HCT116 (cell line): ENCODE measurements at regions not wholly inside any gene's neighbourhood (a gene's known extent, or its start where the extent isn't known, plus 50 kb on each side); places are given as distances from the start of the nearest gene placed in this dataset.
"Not testable (repeated sequence)": the region's sequence is repeated elsewhere in the genome, so short reads cannot be mapped to it uniquely, and the experiment has no call there.

ENCODE experiments used
- ATAC-seq: fragments of 200-7000 bp; cut with Tn5 transposase; 2 replicates; pipeline ENCODE4 v1.9.1; 2020; ENCODE audit warnings: mild to moderate bottlenecking, moderate library complexity
- BruUV-seq: library from RNA; stranded (reverse); fragments of 400-500 nt; replicated peaks from 2 replicates; lab custom pipeline; 2021; lab: Mats Ljungman, UMichigan
- CTCF ChIA-PET: fragments of 300-600 bp; sonication (Branson Sonifier 250); formaldehyde crosslinking; loops from one replicate; lab custom pipeline; 2021; ENCODE audit warnings: antibody characterized with exemption; lab: Charles Lee
- POLR2A ChIA-PET: fragments of 300-600, 350-600 bp; sonication (Branson Sonifier 250); formaldehyde crosslinking; loops from one replicate; lab custom pipeline; 2021; ENCODE audit warnings: antibody characterized with exemption; lab: Charles Lee
- RAD21 ChIA-PET, 2 experiments: fragments of 300-600 bp; sonication (Branson Sonifier 250); formaldehyde crosslinking; loops; one replicate each; lab custom pipeline; 2023; ENCODE audit warnings: low total read pairs in 2 of 2; ENCODE audit not compliant: uncharacterized antibody in 2 of 2, unreplicated experiment in 2 of 2, low non-redundant PET in 1 of 2; lab: Charles Lee
- DNase-seq: peaks from one replicate; pipeline ENCODE4 v3.0.0-alpha.2; 2010; ENCODE audit warnings: low read depth, low spot score
- H2AFZ ChIP-seq: fragments of 200-600 bp; shearing (Covaris generic), sonication (generic); 2 replicates; pipeline ENCODE4 v1.6.1; 2017; ENCODE audit warnings: low read depth, mixed run types, mixed read lengths, antibody characterized with exemption, low read length; ENCODE audit not compliant: poor library complexity, severe bottlenecking
- H3K27ac ChIP-seq: 2 replicates; pipeline ENCODE4 v1.5.1; 2012; ENCODE audit warnings: low read depth, low read length
- H3K27me3 ChIP-seq: fragments of 200-600 bp; sonication (generic); 2 replicates; pipeline ENCODE4 v1.6.1; 2016; ENCODE audit warnings: mixed run types, low read length, mixed read lengths; ENCODE audit not compliant: insufficient read depth
- H3K36me3 ChIP-seq, 2 experiments: fragments of 200-500 bp in 1 of 2; fragments of 200-600 bp in 1 of 2; sonication (Bioruptor generic) in 1 of 2; sonication (generic) in 1 of 2; 2 replicates each; pipeline versions ENCODE4 v1.5.1 to v1.6.1; 2014 to 2016; ENCODE audit warnings: low read length in 2 of 2, inconsistent platforms in 1 of 2, mixed read lengths in 1 of 2, mixed run types in 1 of 2; ENCODE audit not compliant: insufficient read depth in 2 of 2, control insufficient read depth in 1 of 2
- H3K4me1 ChIP-seq, 2 experiments: fragments of 200-600 bp in 1 of 2; sonication (generic) in 1 of 2; 2 replicates each; pipeline versions ENCODE4 v1.5.1 to v1.6.1; 2012 to 2017; ENCODE audit warnings: low read length in 2 of 2, inconsistent platforms in 1 of 2, mild to moderate bottlenecking in 1 of 2, mixed read lengths in 1 of 2, mixed run types in 1 of 2, moderate library complexity in 1 of 2; ENCODE audit not compliant: insufficient read depth in 2 of 2, control insufficient read depth in 1 of 2
- H3K4me2 ChIP-seq: fragments of 200-600 bp; sonication (generic); 2 replicates; pipeline ENCODE4 v1.6.1; 2017; ENCODE audit warnings: mixed run types, low read length, mixed read lengths
- H3K4me3 ChIP-seq, 2 experiments: fragments of 200-600 bp in 1 of 2; sonication (generic) in 1 of 2; replicated peaks in 1 of 2; 2 replicates each; pipeline ENCODE4 v1.5.1; 2011 to 2016; ENCODE audit warnings: low read length in 2 of 2, control low read depth in 1 of 2, low read depth in 1 of 2, mild to moderate bottlenecking in 1 of 2, mixed read lengths in 1 of 2, mixed run types in 1 of 2
- H3K79me2 ChIP-seq: fragments of 200-600 bp; sonication (generic); 2 replicates; pipeline ENCODE4 v1.6.1; 2017; ENCODE audit warnings: mild to moderate bottlenecking, mixed run types, low read length, moderate library complexity, mixed read lengths; ENCODE audit not compliant: insufficient read depth
- H3K9ac ChIP-seq: fragments of 200-600 bp; sonication (generic); 2 replicates; pipeline ENCODE4 v1.6.1; 2016; ENCODE audit warnings: low read length, mixed read lengths
- H3K9me2 ChIP-seq: fragments of 200-600 bp; sonication (generic), shearing (Covaris generic); 2 replicates; pipeline ENCODE4 v1.6.1; 2017; ENCODE audit warnings: mixed run types, mild to moderate bottlenecking, moderate library complexity; ENCODE audit not compliant: insufficient read depth
- H3K9me3 ChIP-seq, 2 experiments: fragments of 200-500 bp in 1 of 2; fragments of 200-600 bp in 1 of 2; sonication (Bioruptor generic) in 1 of 2; sonication (generic) in 1 of 2; 2 replicates each; pipeline ENCODE4 v1.6.1; 2014 to 2017; ENCODE audit warnings: low read length in 2 of 2, mixed read lengths in 2 of 2, inconsistent platforms in 1 of 2, low read depth in 1 of 2, mild to moderate bottlenecking in 1 of 2, mixed run types in 1 of 2, moderate library complexity in 1 of 2; ENCODE audit not compliant: control insufficient read depth in 1 of 2, insufficient read depth in 1 of 2
- H4K20me1 ChIP-seq: fragments of 200-600 bp; sonication (generic), shearing (Covaris generic); 2 replicates; pipeline ENCODE4 v1.6.1; 2017; ENCODE audit warnings: mixed run types, mild to moderate bottlenecking, moderate library complexity; ENCODE audit not compliant: insufficient read depth
- CEBPB ChIP-seq: IDR thresholded peaks from 2 replicates; pipeline ENCODE4 v1.6.1; 2012; ENCODE audit warnings: low read depth
- EZH2phosphoT487 ChIP-seq: fragments of 200-600 bp; IDR thresholded peaks from 2 replicates; pipeline ENCODE4 v1.6.1; 2018; ENCODE audit warnings: antibody characterized with exemption, borderline replicate concordance
- JUND ChIP-seq: IDR thresholded peaks from 2 replicates; pipeline ENCODE4 v1.6.1; 2012
- TCF7L2 ChIP-seq: IDR thresholded peaks from 2 replicates; pipeline ENCODE4 v1.7.0; 2011; ENCODE audit warnings: borderline replicate concordance, inconsistent platforms; ENCODE audit not compliant: insufficient read depth, insufficient read length; ENCODE audit errors: extremely low read depth
- ZNF274 ChIP-seq: fragments of 200-500 bp; sonication (Bioruptor generic); IDR thresholded peaks from 2 replicates; pipeline ENCODE4 v1.6.1; 2014; ENCODE audit warnings: mild to moderate bottlenecking, low read depth, low read length, inconsistent platforms
- intact Hi-C: fragments of 100-400 bp; cut with micrococcal nuclease; formaldehyde crosslinking; loops from 2 replicates; pipeline ENCODE4 v1.10.0; 2022
- TF ChIP-seq, protein P1 (sequence below): IDR thresholded peaks from 2 replicates; pipeline ENCODE4 v1.6.1; 2012; ENCODE audit warnings: low read depth
- TF ChIP-seq, protein P2 (sequence below): IDR thresholded peaks from 2 replicates; pipeline ENCODE4 v1.6.1; 2011; ENCODE audit warnings: mild to moderate bottlenecking, low read length, moderate library complexity; ENCODE audit not compliant: insufficient replicate concordance; ENCODE audit errors: extremely low read depth

DNA sequence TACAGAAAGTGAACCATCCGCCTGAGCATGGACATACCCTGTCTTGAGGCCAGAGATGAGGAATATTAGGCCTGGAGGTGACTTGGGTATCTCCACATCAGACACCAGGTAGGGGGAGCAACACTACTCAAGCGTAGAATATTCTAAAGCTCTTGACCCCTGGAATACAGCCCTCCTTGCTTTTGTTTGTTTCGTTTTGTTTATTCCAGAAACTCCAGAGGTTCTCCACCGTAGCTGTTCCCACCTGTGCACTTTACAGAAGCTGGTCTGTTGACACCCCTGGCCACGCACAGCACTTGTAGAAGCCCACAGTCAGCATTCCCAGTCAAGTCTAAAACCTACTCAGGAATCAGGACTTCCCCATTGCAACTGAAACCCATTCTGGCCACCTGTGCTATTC lies 139.6 kb upstream of the NEBL start (continued):
- TF ChIP-seq, protein P1, sequence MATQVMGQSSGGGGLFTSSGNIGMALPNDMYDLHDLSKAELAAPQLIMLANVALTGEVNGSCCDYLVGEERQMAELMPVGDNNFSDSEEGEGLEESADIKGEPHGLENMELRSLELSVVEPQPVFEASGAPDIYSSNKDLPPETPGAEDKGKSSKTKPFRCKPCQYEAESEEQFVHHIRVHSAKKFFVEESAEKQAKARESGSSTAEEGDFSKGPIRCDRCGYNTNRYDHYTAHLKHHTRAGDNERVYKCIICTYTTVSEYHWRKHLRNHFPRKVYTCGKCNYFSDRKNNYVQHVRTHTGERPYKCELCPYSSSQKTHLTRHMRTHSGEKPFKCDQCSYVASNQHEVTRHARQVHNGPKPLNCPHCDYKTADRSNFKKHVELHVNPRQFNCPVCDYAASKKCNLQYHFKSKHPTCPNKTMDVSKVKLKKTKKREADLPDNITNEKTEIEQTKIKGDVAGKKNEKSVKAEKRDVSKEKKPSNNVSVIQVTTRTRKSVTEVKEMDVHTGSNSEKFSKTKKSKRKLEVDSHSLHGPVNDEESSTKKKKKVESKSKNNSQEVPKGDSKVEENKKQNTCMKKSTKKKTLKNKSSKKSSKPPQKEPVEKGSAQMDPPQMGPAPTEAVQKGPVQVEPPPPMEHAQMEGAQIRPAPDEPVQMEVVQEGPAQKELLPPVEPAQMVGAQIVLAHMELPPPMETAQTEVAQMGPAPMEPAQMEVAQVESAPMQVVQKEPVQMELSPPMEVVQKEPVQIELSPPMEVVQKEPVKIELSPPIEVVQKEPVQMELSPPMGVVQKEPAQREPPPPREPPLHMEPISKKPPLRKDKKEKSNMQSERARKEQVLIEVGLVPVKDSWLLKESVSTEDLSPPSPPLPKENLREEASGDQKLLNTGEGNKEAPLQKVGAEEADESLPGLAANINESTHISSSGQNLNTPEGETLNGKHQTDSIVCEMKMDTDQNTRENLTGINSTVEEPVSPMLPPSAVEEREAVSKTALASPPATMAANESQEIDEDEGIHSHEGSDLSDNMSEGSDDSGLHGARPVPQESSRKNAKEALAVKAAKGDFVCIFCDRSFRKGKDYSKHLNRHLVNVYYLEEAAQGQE = no peak
- TF ChIP-seq EZH2phosphoT487 = no peak
- no peak for TF ChIP-seq ZNF274

DNA sequence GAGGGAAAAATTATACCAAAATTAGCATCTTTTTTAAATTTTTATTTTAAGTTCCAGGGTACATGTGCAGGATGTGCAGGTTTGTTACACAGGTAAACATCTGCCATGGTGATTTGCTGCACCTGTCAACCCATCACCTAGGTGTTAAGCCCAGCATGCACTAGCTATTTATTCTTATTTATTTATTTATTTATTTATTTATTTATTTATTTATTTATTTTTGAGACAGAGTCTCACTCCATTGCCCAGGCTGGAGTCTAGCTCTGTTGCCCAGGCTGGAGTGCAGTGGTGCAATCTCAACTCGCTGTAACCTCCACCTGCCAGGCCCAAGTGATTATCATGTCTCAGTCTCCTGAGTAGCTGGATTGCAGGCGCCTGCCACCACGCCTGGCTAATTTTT lies 137.7 kb upstream of the NEBL start:
- BruUV-seq, intact Hi-C loops, POLR2A ChIA-PET, DNase-seq, H3K4me3 ChIP-seq, H3K4me2 ChIP-seq, H3K9me3 ChIP-seq, H2AFZ ChIP-seq, H3K9ac ChIP-seq, ATAC-seq, H3K9me2 ChIP-seq, RAD21 ChIA-PET, H3K27me3 ChIP-seq, CTCF ChIA-PET, H3K4me1 ChIP-seq, H4K20me1 ChIP-seq, H3K27ac ChIP-seq, H3K79me2 ChIP-seq, H3K36me3 ChIP-seq: not testable (repeated sequence)

DNA sequence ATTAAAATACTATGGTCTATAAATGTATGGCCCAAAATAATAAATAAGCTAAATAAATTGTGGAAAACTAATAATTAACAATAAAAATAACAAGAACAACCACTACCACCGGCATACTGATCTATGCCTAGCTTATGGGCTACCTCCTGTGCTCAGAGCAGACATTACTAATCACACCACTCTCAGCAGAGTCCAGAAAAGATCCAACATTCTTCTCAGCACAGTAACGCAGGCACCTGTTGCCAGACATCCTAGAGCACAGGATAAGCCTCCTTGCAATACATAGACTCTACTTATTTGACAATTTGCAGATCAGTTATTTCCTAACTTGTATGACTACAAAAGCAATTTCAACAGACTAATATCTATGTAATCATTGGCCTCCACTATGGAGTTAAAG lies 137.1 kb upstream of the NEBL start:
- ChIA-PET RAD21 (no interaction called here), POLR2A (interaction anchor here (0.6 kb wide), 1 partner anchor 911 kb away, joined by 3 read pairs; no protein-coding TSS in a partner anchor), CTCF (no interaction called here)
- H3K4me3 ChIP-seq = no peak overlapping the region
- H3K9ac ChIP-seq = no peak overlapping the region
- no peak overlapping the region for H3K4me2 ChIP-seq
- H3K36me3 ChIP-seq = no peaks in the 10 kb centered on the region
- no peaks in the 10 kb centered on the region for H3K9me3 ChIP-seq
- peaks cover 0 to 12% of the 10 kb centered on the region in 2 experiments; a peak in 2 of 4 replicates for H3K4me1 ChIP-seq
- H3K9me2 ChIP-seq = no peaks in the 10 kb centered on the region
- H3K79me2 ChIP-seq = no peaks in the 10 kb centered on the region
- intact Hi-C loops = no loop called here
- no peak overlapping the region for H3K27ac ChIP-seq
- H2AFZ ChIP-seq = no peak overlapping the region
- H3K27me3 ChIP-seq = no peaks in the 10 kb centered on the region
- DNase-seq (no peak), ATAC-seq (no peak)
- no TSS peak for BruUV-seq
- no peaks in the 10 kb centered on the region for H4K20me1 ChIP-seq
- TF ChIP-seq, protein P2, sequence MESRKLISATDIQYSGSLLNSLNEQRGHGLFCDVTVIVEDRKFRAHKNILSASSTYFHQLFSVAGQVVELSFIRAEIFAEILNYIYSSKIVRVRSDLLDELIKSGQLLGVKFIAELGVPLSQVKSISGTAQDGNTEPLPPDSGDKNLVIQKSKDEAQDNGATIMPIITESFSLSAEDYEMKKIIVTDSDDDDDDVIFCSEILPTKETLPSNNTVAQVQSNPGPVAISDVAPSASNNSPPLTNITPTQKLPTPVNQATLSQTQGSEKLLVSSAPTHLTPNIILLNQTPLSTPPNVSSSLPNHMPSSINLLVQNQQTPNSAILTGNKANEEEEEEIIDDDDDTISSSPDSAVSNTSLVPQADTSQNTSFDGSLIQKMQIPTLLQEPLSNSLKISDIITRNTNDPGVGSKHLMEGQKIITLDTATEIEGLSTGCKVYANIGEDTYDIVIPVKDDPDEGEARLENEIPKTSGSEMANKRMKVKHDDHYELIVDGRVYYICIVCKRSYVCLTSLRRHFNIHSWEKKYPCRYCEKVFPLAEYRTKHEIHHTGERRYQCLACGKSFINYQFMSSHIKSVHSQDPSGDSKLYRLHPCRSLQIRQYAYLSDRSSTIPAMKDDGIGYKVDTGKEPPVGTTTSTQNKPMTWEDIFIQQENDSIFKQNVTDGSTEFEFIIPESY = no peak
- TF ChIP-seq, protein P1 = no peak
- TF ChIP-seq TCF7L2 (no peak), CEBPB (no peak), JUND (no peak)
